ENCODE measurements at regions not wholly inside any gene's neighbourhood (a gene's known extent, or its start where the extent isn't known, plus 50 kb on each side); places are given as distances from the start of the nearest gene placed in this dataset.

GRCh38 chrX:34058005-34058404 lies 74.1 kb downstream of the FAM47A start:
- no peak for DNase-seq (ENCODE audit: extremely low read depth in 1 of 4, low spot score in 3 of 4)
- Histone ChIP-seq H4K20me1 (replicated peaks; ENCODE audit: control insufficient read depth, insufficient read depth, low read length) (no peaks in the 10 kb centered on the region), H3K27ac (ENCODE audit: extremely low read depth, low read depth, low read length) (no peak overlapping the region), H3K9me3 (replicated peaks; ENCODE audit: control insufficient read depth, insufficient read depth, low read depth, low read length) (no peaks in the 10 kb centered on the region), H3K9ac (ENCODE audit: insufficient read depth in 1 of 2, low read depth in 2 of 2, low read length in 2 of 2) (no peak overlapping the region), H3K79me2 (ENCODE audit: control insufficient read depth, insufficient read depth, low read length) (no peaks in the 10 kb centered on the region), H3K4me1 (replicated peaks in 1 of 2; ENCODE audit: control insufficient read depth in 2 of 2, insufficient read depth in 2 of 2, low read length in 2 of 2) (no peaks in the 10 kb centered on the region), H2AFZ (ENCODE audit: low read depth, low read length) (no peak overlapping the region), H3K4me3 (no peak overlapping the region), H3K9me1 (ENCODE audit: control insufficient read depth, insufficient read depth, low read length) (no peaks in the 10 kb centered on the region), H3K27me3 (ENCODE audit: control insufficient read depth in 2 of 2, insufficient read depth in 2 of 2, low read length in 2 of 2) (no peaks in the 10 kb centered on the region), H3K4me2 (ENCODE audit: insufficient read depth, low read length) (no peak overlapping the region), H3K36me3 (ENCODE audit: control insufficient read depth, insufficient read depth, low read length) (no peaks in the 10 kb centered on the region)
- intact Hi-C loops (cut with micrococcal nuclease): no loop called here
- TF ChIP-seq ZNF146 (CRISPR knock-in tag; IDR thresholded peaks at IDR 0.05; ENCODE audit: unreplicated experiment) (no peak), SIN3A (IDR thresholded peaks at IDR 0.05; ENCODE audit: borderline replicate concordance in 2 of 2, control insufficient read depth in 1 of 2, low read depth in 2 of 2, low read length in 2 of 2) (no peak), XRCC5 (IDR thresholded peaks at IDR 0.05; ENCODE audit: low read depth, low read length) (no peak), ZFP1 (CRISPR knock-in tag; IDR thresholded peaks at IDR 0.05) (no peak), ZNF232 (CRISPR knock-in tag; IDR thresholded peaks at IDR 0.05) (no peak), STAT6 (CRISPR knock-in tag; IDR thresholded peaks at IDR 0.05) (no peak), ZNF511 (CRISPR knock-in tag; IDR thresholded peaks at IDR 0.05) (no peak), SREBF2 (CRISPR knock-in tag; IDR thresholded peaks at IDR 0.05) (no peak), ARHGAP35 (IDR thresholded peaks at IDR 0.05; ENCODE audit: partially characterized antibody) (no peak), ZNF395 (CRISPR knock-in tag; IDR thresholded peaks at IDR 0.05) (no peak)
- POLR2A ChIA-PET: no interaction called here
- in situ Hi-C loops (cut with MboI): loop anchor here (10.0 kb wide), 1 partner anchor 1107 kb away; no protein-coding TSS in a partner anchor
- BruUV-seq (replicated peaks): no TSS peak
- FAIRE-seq: no peak
- CTCF ChIA-PET (ENCODE audit: low intra/inter-chr PET ratio): no interaction called here
- WGBS (ENCODE audit: insufficient coverage, low coverage, missing lambda C conversion rate): 0% methylated on average over 1 of the region's 2 CpGs
- no peak for ATAC-seq

Measured in K562 (cell line).